ENCODE measurements at regions not wholly inside any gene's neighbourhood (a gene's known extent, or its start where the extent isn't known, plus 50 kb on each side); places are given as distances from the start of the nearest gene placed in this dataset.
"Not testable (repeated sequence)": the region's sequence is repeated elsewhere in the genome, so short reads cannot be mapped to it uniquely, and the experiment has no call there.

- TF ChIP-seq POLR2A, CTCF, EP300 (IDR thresholded peaks at IDR 0.05): not testable (repeated sequence)
These were observed 117.7 kb downstream of the DCK start for GRCh38 chr4:71111133-71111532.

All from tibial nerve (tissue), 4 donors.